ENCODE measurements at regions not wholly inside any gene's neighbourhood (a gene's known extent, or its start where the extent isn't known, plus 50 kb on each side); places are given as distances from the start of the nearest gene placed in this dataset.
"Not testable (repeated sequence)": the region's sequence is repeated elsewhere in the genome, so short reads cannot be mapped to it uniquely, and the experiment has no call there.

GRCh38 chr10:90197766-90198165 is 496.4 kb downstream of the KIF20B start:
- no peak for DNase-seq

- no peak for DNase-seq
Observed at GRCh38 chr10:90199093-90199492, 497.7 kb downstream of the KIF20B start.

GRCh38 chr10:90199513-90199912 is 498.1 kb downstream of the KIF20B start:
- no peak for DNase-seq

- no peak for DNase-seq
Observed at GRCh38 chr10:90204131-90204955, 503.0 kb downstream of the KIF20B start.

GRCh38 chr10:90204956-90205314 is 503.5 kb downstream of the KIF20B start:
- DNase-seq = no peak

- DNase-seq = no peak
Observed at GRCh38 chr10:90205340-90205739, 503.9 kb downstream of the KIF20B start.

GRCh38 chr10:90213346-90213745 is 512.0 kb downstream of the KIF20B start:
- DNase-seq = no peak

GRCh38 chr10:90218846-90219245 is 517.5 kb downstream of the KIF20B start:
- no peak for DNase-seq

- no peak for DNase-seq
Observed at GRCh38 chr10:90222372-90222771, 521.0 kb downstream of the KIF20B start.

GRCh38 chr10:90222939-90223338 is 521.5 kb downstream of the KIF20B start:
- DNase-seq = no peak

GRCh38 chr10:90224791-90225566 is 523.6 kb downstream of the KIF20B start:
- no peak for DNase-seq

GRCh38 chr10:90226517-90226916 is 525.1 kb downstream of the KIF20B start:
- no peak for DNase-seq

GRCh38 chr10:90227217-90227656 is 525.8 kb downstream of the KIF20B start:
- no peak for DNase-seq

- no peak for DNase-seq
Observed at GRCh38 chr10:90227786-90228185, 526.4 kb downstream of the KIF20B start.

- DNase-seq = no peak
Observed at GRCh38 chr10:90229486-90229885, 528.1 kb downstream of the KIF20B start.

- not testable (repeated sequence) for DNase-seq
Observed at GRCh38 chr10:90233805-90234204, 532.4 kb downstream of the KIF20B start.

- no peak for DNase-seq
Observed at GRCh38 chr10:90245623-90246022, 544.2 kb downstream of the KIF20B start.

GRCh38 chr10:90250784-90251183 is 549.4 kb downstream of the KIF20B start:
- not testable (repeated sequence) for DNase-seq

GRCh38 chr10:90269699-90270098 is 568.3 kb downstream of the KIF20B start:
- no peak for DNase-seq

- DNase-seq = no peak
Observed at GRCh38 chr10:90274721-90275468, 573.5 kb downstream of the KIF20B start.

GRCh38 chr10:90276894-90277475 is 575.6 kb downstream of the KIF20B start:
- peak; percentile 8 for DNase-seq

GRCh38 chr10:90286406-90286805 is 571.4 kb downstream of the HTR7 start:
- DNase-seq = no peak

- DNase-seq = no peak
Observed at GRCh38 chr10:90286941-90287340, 570.9 kb downstream of the HTR7 start.

Data from NCI-H1105 (cell line).